GM12891 (cell line): ENCODE measurements at regions not wholly inside any gene's neighbourhood (a gene's known extent, or its start where the extent isn't known, plus 50 kb on each side); places are given as distances from the start of the nearest gene placed in this dataset.

ENCODE experiments used
- DNase-seq: peaks from one replicate; pipeline ENCODE4 v3.0.0; 2011; ENCODE audit warnings: low spot score; ENCODE audit not compliant: insufficient read length
- FAIRE-seq: peaks from 2 replicates; lab custom pipeline; 2011; peaks lifted over from hg19 to GRCh38; lab: Jason Lieb, UNC
- PAX5 ChIP-seq: IDR thresholded peaks from 2 replicates; pipeline ENCODE4 v1.6.1; 2011; ENCODE audit warnings: low read length, moderate library complexity, mild to moderate bottlenecking; ENCODE audit not compliant: insufficient read depth, severe bottlenecking
- POLR2A ChIP-seq: IDR thresholded peaks from 2 replicates; pipeline ENCODE4 v1.6.1; 2011; ENCODE audit warnings: low read depth, low read length, control low read depth
- POLR2AphosphoS5 ChIP-seq: IDR thresholded peaks from 2 replicates; pipeline ENCODE4 v1.6.1; 2011; ENCODE audit warnings: low read depth, low read length, control low read depth
- POU2F2 ChIP-seq: IDR thresholded peaks from 2 replicates; pipeline ENCODE4 v1.6.1; 2011; ENCODE audit warnings: low read depth, mild to moderate bottlenecking, control low read depth, low read length, moderate library complexity
- SPI1 ChIP-seq: IDR thresholded peaks from 2 replicates; pipeline ENCODE4 v1.6.1; 2011; ENCODE audit warnings: low read depth, low read length, control low read depth
- TAF1 ChIP-seq: IDR thresholded peaks from 2 replicates; pipeline ENCODE4 v1.6.1; 2011; ENCODE audit warnings: low read depth, low read length, control low read depth

DNA sequence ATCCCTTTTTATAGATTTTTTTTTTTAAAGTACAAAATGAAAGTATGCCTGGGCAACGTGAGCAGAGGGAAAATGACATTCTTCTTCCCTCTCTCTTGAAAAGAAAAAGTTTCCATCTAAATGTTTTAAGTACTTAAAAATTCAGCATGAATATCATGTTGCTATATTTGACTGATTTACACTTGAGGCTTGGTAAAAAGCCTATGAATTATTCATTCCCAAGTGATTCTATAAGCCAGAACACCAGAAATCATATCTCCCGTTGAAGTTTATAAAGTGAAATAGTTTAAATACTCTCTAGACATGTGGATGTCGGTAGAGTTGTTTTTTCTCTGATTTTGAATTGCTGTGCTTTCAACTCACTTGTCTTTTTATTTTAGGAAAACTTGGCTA lies 276.2 kb upstream of the RARB start:
- TF ChIP-seq POU2F2 (no peak), PAX5 (no peak)
- DNase-seq (no peak), FAIRE-seq (no peak)

DNA sequence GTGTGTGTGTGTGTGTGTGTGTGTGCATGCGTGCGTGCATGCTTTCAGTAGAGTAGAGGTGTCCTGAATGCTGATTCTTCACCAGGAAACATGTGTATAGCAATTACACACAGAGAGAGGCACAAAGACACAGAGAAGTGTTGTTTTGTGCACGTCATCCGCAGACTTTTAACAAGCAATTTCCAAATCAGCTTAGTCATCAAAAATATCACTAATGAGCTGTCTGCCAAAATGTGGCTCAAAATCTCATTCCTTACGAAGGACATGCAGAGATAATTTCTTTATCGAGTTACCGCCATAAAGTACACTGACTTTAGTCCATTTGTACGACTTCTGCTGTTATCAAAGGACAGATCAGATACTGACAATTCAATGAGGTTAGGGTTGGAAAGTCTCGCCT lies 274.9 kb upstream of the RARB start:
- TF ChIP-seq POU2F2: no peak
- no peak for TF ChIP-seq TAF1
- TF ChIP-seq SPI1: no peak
- no peak for TF ChIP-seq POLR2A
- TF ChIP-seq PAX5: no peak
- no peak for TF ChIP-seq POLR2AphosphoS5
- no peak for DNase-seq
- no peak for FAIRE-seq

DNA sequence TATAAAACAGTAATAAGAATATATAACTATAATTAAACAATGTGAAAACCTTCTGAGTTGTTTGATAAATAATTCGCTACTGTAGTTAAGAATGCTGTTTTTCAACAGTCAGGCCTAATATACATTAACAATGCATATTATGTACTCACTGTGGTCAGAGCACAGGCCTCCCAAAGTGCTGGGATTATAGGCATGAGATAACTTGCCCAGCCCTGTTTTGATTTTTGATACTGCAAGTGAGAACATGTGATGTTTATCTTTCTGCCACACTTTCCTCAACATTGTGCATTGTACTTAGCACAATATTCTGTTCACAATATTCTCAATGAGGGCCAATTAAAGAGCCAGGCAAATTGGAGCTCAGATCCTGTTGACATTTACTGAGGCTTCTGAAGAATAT lies 274.5 kb upstream of the RARB start:
- TF ChIP-seq PAX5: no peak
- no peak for TF ChIP-seq POU2F2
- no peak for TF ChIP-seq SPI1
- TF ChIP-seq POLR2AphosphoS5: no peak
- TF ChIP-seq POLR2A: no peak
- TF ChIP-seq TAF1: no peak
- DNase-seq (no peak), FAIRE-seq (no peak)

- no peak for DNase-seq
Observed at GRCh38 chr3:25155652-25156471, 272.2 kb upstream of the RARB start.

DNA sequence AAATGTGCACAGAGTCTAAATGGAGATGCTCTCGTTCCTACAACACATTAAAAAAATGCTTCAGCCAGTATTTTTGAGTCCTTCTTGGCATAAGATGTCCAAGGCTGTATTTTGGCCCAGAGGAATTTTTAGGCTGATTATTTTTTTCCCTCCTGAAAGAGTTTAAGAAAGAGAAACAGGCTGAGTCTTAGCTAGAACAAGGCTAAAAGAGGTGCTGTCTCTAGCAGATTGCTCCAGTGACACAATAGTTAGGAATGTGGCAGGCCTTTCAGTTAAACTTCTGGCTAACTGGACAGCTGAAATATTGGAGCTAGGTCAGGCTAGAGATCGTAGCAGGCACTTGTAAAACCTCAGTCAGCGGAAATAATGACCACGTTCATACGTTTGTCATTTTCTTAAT lies 271.4 kb upstream of the RARB start:
- DNase-seq (no peak), FAIRE-seq (no peak)
- TF ChIP-seq TAF1: no peak
- TF ChIP-seq PAX5: no peak

More at GRCh38 chr3:25155652-25156471, 272.2 kb upstream of the RARB start:
- no peak for FAIRE-seq
- TF ChIP-seq TAF1: no peak
- TF ChIP-seq POLR2AphosphoS5: no peak
- TF ChIP-seq PAX5: no peak
- no peak for TF ChIP-seq POLR2A
- TF ChIP-seq SPI1: no peak
- no peak for TF ChIP-seq POU2F2

DNA sequence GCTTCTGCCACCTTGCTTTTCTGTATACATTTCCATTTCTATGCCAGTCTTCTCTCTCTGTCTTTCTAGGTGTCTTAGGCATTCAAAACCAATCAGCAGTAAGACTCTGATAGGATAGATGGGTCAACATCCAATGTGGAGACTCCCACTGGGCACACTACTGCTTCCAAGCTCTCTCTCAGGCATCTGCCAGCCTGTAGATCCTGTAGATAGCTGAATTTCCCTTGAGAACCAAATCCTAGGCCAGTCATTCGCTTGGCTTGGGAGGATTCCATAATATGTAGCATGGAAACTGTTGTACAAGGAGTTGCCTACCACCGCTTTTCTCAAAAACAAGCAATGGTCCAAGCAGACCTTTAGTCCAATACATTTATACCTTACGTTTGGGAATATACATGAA lies 262.8 kb upstream of the RARB start:
- no peak for TF ChIP-seq PAX5
- no peak for TF ChIP-seq POU2F2
- TF ChIP-seq POLR2A: no peak
- no peak for TF ChIP-seq SPI1
- no peak for TF ChIP-seq TAF1
- TF ChIP-seq POLR2AphosphoS5: no peak
- FAIRE-seq (no peak), DNase-seq (no peak)

DNA sequence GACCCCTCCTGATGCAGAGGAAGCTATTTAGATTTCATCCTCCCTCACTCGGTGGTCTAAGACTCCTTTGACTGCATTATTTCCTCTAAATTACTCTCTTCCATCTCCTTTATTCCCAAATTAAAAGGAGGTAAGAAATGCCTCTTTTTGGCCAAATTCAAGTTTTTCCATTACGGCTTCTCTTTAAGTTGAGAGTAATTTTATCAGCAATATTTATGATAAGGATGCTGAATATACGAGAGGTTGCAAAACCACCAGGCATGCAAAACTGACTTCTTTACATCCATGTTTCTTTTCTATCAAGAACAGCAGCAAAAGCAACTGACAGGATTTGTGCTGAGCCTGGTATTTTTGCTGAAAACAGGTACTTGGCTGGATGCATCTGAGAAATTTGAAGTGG lies 262.0 kb upstream of the RARB start:
- TF ChIP-seq POU2F2 (no peak), PAX5 (no peak), POLR2A (no peak), TAF1 (no peak), SPI1 (no peak), POLR2AphosphoS5 (no peak)
- FAIRE-seq (no peak), DNase-seq (no peak)

DNA sequence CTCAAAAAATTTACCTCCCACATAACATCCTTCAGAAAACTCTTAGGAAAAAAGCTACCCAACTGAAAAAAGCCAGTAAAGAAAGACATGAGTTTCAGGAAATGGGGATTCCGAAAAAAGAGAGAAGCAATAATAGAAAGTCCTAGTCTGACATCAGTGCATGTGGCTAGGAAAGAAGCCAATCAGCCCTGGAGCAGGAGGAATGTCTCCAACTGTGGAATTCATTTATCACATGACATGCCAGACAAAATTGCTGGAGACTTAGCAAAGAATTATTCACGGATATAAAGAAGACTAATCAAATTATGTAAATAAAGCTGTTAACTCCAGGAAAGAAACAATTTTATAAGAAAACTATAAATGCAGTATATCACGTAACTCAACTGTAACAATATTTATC lies 258.9 kb upstream of the RARB start:
- FAIRE-seq: no peak
- TF ChIP-seq TAF1: no peak
- no peak for TF ChIP-seq POLR2A
- no peak for TF ChIP-seq SPI1
- no peak for TF ChIP-seq POLR2AphosphoS5
- TF ChIP-seq POU2F2: no peak
- no peak for TF ChIP-seq PAX5
- DNase-seq: no peak

DNA sequence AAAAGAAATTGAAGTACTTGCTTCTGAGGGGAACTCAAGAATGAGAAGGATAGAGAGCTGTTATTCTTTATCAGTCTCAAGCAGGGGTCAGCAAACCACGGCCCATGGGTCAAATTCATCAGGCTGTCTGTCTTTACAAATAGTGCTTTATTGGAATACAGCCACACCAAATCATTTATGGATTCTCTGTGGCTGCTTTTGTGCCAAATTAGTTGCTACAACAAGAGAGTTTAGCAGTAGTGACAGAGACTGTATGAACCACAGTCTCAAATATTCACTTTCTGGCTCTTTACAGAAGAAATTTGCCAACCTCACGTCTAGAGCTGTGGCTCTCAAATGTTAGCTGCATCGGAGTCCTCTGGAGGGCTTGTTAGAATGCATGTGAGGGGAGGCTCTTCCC lies 258.0 kb upstream of the RARB start:
- DNase-seq: no peak
- no peak for FAIRE-seq

DNA sequence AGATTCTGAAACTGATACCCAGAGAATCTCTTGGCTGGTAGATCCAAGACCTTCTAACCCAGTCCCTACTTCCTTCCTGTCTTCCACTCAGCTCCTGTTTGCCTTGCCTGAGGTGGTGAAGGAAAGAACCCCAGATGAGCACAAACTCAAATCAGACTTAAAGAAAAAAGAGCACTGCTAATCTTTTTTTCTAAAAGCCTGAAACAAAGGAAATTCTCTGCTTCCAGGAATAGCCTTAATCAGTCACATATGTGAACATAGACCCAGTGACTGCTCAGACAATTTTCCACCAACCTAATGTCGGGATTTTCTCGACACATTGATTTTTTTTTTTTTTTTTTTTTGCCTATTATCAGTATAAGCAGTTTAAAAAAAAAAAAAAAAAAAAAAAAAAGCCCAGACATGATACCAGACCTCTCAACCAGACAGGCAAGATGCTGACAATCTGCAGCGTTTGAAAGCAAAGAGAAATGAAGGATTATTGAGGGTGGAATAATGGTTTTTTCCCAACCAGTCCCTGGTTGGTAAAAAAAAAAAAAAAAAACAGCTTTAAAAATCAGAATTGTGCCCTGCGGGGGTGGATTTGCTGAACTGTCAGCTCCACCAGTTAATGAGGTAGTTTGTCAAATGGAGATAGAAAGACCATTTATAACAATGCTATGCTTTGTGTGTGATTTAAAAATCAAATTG lies 256.8 kb upstream of the RARB start:
- FAIRE-seq (no peak), DNase-seq (no peak)
- TF ChIP-seq SPI1: no peak
- no peak for TF ChIP-seq POLR2A
- TF ChIP-seq PAX5: no peak
- TF ChIP-seq POU2F2: no peak
- TF ChIP-seq TAF1: no peak
- no peak for TF ChIP-seq POLR2AphosphoS5

More for the DNA sequence above, 258.0 kb upstream of the RARB start:
- TF ChIP-seq PAX5 (no peak), POLR2AphosphoS5 (no peak)
